ENCODE measurements at regions not wholly inside any gene's neighbourhood (a gene's known extent, or its start where the extent isn't known, plus 50 kb on each side); places are given as distances from the start of the nearest gene placed in this dataset.

GRCh38 chr7:10889266-10889898, 84.3 kb upstream of the PHF14 start:
- TF ChIP-seq, protein P1, sequence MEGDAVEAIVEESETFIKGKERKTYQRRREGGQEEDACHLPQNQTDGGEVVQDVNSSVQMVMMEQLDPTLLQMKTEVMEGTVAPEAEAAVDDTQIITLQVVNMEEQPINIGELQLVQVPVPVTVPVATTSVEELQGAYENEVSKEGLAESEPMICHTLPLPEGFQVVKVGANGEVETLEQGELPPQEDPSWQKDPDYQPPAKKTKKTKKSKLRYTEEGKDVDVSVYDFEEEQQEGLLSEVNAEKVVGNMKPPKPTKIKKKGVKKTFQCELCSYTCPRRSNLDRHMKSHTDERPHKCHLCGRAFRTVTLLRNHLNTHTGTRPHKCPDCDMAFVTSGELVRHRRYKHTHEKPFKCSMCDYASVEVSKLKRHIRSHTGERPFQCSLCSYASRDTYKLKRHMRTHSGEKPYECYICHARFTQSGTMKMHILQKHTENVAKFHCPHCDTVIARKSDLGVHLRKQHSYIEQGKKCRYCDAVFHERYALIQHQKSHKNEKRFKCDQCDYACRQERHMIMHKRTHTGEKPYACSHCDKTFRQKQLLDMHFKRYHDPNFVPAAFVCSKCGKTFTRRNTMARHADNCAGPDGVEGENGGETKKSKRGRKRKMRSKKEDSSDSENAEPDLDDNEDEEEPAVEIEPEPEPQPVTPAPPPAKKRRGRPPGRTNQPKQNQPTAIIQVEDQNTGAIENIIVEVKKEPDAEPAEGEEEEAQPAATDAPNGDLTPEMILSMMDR (IDR thresholded peaks at IDR 0.05), result peak; percentile 33
- H3K4me1 ChIP-seq (ENCODE audit: low read depth), result no peaks in the 10 kb centered on the region
- no peaks in the 10 kb centered on the region for H3K36me3 ChIP-seq (ENCODE audit: low read depth)
- intact Hi-C loops (cut with DNase I, micrococcal nuclease), result no loop called here
- peak; percentile 68 for ATAC-seq
- H3K9me3 ChIP-seq, result no peaks in the 10 kb centered on the region
- DNase-seq, result peak in 1 of 3 donors; percentile 37
- no peak overlapping the region for H3K4me3 ChIP-seq

DNA sequence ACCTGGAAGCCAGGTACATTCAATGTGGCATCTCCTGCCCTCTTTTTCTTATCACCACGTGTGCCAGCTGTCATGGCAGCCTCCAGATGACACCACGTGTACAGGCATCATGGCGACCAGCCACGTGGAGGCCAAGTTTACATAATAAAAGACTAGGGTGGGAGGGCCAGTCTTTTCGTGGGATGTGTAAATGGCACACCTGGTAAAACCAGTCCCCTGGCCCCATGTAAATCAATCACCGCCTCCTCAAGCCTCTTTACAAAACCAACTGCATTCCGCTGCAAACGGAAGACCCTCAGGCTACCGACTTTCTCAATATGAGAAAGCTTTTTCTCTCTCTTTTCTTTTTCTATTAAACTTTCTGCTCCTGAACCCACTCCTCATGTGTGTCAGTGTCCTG, 65.1 kb upstream of the PHF14 start:
- H3K4me1 ChIP-seq (ENCODE audit: low read depth), result no peaks in the 10 kb centered on the region
- TF ChIP-seq, protein P1 (IDR thresholded peaks at IDR 0.05), result no peak
- no peak for ATAC-seq
- no peak overlapping the region for H3K4me3 ChIP-seq
- DNase-seq, result no peak
- H3K36me3 ChIP-seq (ENCODE audit: low read depth), result no peaks in the 10 kb centered on the region
- intact Hi-C loops (cut with DNase I, micrococcal nuclease), result no loop called here
- peaks cover 13% of the 10 kb centered on the region for H3K9me3 ChIP-seq

GRCh38 chr7:10910447-10910846, 63.2 kb upstream of the PHF14 start:
- no peak for DNase-seq
- no peak overlapping the region for H3K4me3 ChIP-seq
- peaks cover 13% of the 10 kb centered on the region for H3K9me3 ChIP-seq
- no peak for ATAC-seq
- no peaks in the 10 kb centered on the region for H3K36me3 ChIP-seq (ENCODE audit: low read depth)
- no peaks in the 10 kb centered on the region for H3K4me1 ChIP-seq (ENCODE audit: low read depth)
- intact Hi-C loops (cut with DNase I, micrococcal nuclease), result no loop called here
- TF ChIP-seq, protein P1 (IDR thresholded peaks at IDR 0.05), result no peak

DNA sequence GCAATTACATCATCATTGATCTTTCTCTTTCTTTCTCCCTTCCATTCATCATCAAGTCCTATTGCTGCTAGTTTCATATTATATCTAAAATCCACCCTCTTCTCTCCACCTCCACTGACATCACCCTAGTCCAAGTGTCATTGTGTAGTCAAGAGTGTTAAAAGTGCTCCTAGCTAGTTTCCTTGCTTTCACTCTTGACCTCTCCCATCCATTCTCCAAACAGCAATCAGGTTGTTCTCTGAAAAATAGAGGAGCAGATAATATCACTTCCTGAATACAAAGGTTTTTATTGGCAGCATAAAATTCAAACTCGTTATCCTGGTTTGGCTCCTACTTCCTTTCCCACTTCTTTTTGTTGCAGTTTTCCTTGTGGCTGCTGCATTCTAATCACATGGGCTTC, 61.6 kb upstream of the PHF14 start:
- ATAC-seq, result peak; percentile 45
- TF ChIP-seq, protein P1 (IDR thresholded peaks at IDR 0.05), result no peak
- intact Hi-C loops (cut with DNase I, micrococcal nuclease), result no loop called here
- Histone ChIP-seq H3K4me3 (no peak overlapping the region), H3K36me3 (ENCODE audit: low read depth) (no peaks in the 10 kb centered on the region), H3K9me3 (peaks cover 13% of the 10 kb centered on the region), H3K4me1 (ENCODE audit: low read depth) (no peaks in the 10 kb centered on the region)
- DNase-seq, result no peak

DNA sequence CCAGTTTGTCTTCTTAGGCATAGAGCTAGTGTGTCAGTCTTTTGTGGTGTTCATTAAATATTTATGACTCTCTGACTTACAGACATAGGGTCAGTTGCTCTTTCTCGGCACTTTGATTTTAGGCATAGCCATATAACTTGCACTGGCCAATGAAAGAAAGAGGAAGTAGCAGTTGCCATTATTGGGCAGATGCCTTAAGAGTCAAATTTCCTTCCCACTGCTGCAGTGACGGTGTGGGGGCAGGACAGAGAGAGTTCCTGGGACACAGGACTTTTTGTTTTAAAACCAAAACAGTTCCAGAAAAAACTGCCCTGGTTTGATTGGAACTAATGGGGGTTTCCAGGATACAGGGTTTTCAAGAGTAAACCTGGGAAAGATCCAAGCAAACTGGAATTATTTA, 60.2 kb upstream of the PHF14 start:
- Histone ChIP-seq H3K9me3 (peaks cover 13% of the 10 kb centered on the region), H3K4me3 (no peak overlapping the region), H3K4me1 (ENCODE audit: low read depth) (no peaks in the 10 kb centered on the region), H3K36me3 (ENCODE audit: low read depth) (no peaks in the 10 kb centered on the region)
- TF ChIP-seq, protein P1 (IDR thresholded peaks at IDR 0.05), result no peak
- intact Hi-C loops (cut with DNase I, micrococcal nuclease), result no loop called here
- DNase-seq (no peak), ATAC-seq (no peak)
